NCI-H345 treated with DMSO at 0.1 percent for 48 hours (cell line): ENCODE measurements at regions not wholly inside any gene's neighbourhood (a gene's known extent, or its start where the extent isn't known, plus 50 kb on each side); places are given as distances from the start of the nearest gene placed in this dataset.
"Not testable (repeated sequence)": the region's sequence is repeated elsewhere in the genome, so short reads cannot be mapped to it uniquely, and the experiment has no call there.

Experiments used
- DNase-seq: peaks from one replicate; lab custom pipeline; 2025; ENCODE audit not compliant: unreplicated experiment; lab: John Stamatoyannopoulos, UW

GRCh38 chr6:167748458-167749379, 78.0 kb upstream of the AFDN start:
- DNase-seq, result no peak

- DNase-seq, result no peak
Observed at GRCh38 chr6:167750956-167751358, 75.8 kb upstream of the AFDN start.

- DNase-seq, result no peak
Observed at GRCh38 chr6:167751579-167752115, 75.1 kb upstream of the AFDN start.

GRCh38 chr6:167753281-167753680, 73.4 kb upstream of the AFDN start:
- DNase-seq, result not testable (repeated sequence)

- DNase-seq, result no peak
Observed at GRCh38 chr6:167754691-167755090, 72.0 kb upstream of the AFDN start.

- DNase-seq, result no peak
Observed at GRCh38 chr6:167755461-167755860, 71.2 kb upstream of the AFDN start.

- no peak for DNase-seq
Observed at GRCh38 chr6:167756597-167756996, 70.1 kb upstream of the AFDN start.

GRCh38 chr6:167757249-167757648, 69.5 kb upstream of the AFDN start:
- no peak for DNase-seq

GRCh38 chr6:167757821-167758220, 68.9 kb upstream of the AFDN start:
- DNase-seq, result no peak

GRCh38 chr6:167758309-167759023, 68.2 kb upstream of the AFDN start:
- DNase-seq, result no peak

GRCh38 chr6:167759206-167759605, 67.5 kb upstream of the AFDN start:
- DNase-seq, result no peak

- no peak for DNase-seq
Observed at GRCh38 chr6:167759912-167760311, 66.8 kb upstream of the AFDN start.

- no peak for DNase-seq
Observed at GRCh38 chr6:167760979-167761793, 65.5 kb upstream of the AFDN start.

GRCh38 chr6:167761794-167762258, 64.9 kb upstream of the AFDN start:
- peak; percentile 27 for DNase-seq

GRCh38 chr6:167762259-167762962, 64.3 kb upstream of the AFDN start:
- no peak for DNase-seq

- DNase-seq, result no peak
Observed at GRCh38 chr6:167763056-167763944, 63.4 kb upstream of the AFDN start.

GRCh38 chr6:167764215-167764614, 62.5 kb upstream of the AFDN start:
- no peak for DNase-seq

- no peak for DNase-seq
Observed at GRCh38 chr6:167764713-167765479, 61.8 kb upstream of the AFDN start.
